Body of pancreas (tissue), 4 donors: ENCODE measurements at regions not wholly inside any gene's neighbourhood (a gene's known extent, or its start where the extent isn't known, plus 50 kb on each side); places are given as distances from the start of the nearest gene placed in this dataset.

ENCODE experiments used
- POLR2A ChIP-seq, 3 donors: fragments of 450-650 bp; IDR thresholded peaks; one replicate each; pipeline ENCODE4 v1.6.1; 2016; ENCODE audit warnings: antibody characterized with exemption in 3 of 3, mild to moderate bottlenecking in 2 of 3
- TF ChIP-seq, protein P1 (sequence below), 7 experiments: fragments of 450-650 bp in 4 of 7; fragments of 200-600 bp in 3 of 7; sonication (generic) in 3 of 7; IDR thresholded peaks; one replicate each; pipeline ENCODE4 v1.5.1; 2016 to 2019; ENCODE audit warnings: antibody characterized with exemption in 7 of 7

DNA sequence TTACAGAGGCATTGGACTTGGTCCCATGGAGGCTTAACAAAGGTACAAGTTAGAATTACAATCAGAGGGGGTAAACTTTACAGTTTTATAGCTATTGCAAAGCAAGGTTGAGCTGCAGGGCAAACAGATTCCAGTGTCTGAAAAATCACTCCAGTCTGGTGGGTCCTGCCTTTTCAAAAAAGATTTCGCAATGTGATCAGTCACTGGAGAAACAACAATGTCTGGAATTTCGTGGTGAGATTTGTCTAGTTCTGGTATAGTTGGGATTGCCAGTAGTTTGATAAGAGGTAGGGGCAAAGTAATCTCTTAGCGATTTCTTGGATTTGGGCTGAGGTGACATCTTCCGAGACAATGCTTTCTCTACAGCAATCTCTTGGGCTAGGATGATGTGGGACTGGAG, 1198.2 kb upstream of the PCDH9 start:
- TF ChIP-seq, protein P1, sequence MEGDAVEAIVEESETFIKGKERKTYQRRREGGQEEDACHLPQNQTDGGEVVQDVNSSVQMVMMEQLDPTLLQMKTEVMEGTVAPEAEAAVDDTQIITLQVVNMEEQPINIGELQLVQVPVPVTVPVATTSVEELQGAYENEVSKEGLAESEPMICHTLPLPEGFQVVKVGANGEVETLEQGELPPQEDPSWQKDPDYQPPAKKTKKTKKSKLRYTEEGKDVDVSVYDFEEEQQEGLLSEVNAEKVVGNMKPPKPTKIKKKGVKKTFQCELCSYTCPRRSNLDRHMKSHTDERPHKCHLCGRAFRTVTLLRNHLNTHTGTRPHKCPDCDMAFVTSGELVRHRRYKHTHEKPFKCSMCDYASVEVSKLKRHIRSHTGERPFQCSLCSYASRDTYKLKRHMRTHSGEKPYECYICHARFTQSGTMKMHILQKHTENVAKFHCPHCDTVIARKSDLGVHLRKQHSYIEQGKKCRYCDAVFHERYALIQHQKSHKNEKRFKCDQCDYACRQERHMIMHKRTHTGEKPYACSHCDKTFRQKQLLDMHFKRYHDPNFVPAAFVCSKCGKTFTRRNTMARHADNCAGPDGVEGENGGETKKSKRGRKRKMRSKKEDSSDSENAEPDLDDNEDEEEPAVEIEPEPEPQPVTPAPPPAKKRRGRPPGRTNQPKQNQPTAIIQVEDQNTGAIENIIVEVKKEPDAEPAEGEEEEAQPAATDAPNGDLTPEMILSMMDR (IDR thresholded peaks at IDR 0.05) = no peak
- TF ChIP-seq POLR2A (IDR thresholded peaks at IDR 0.05) = no peak
